MM.1S (cell line): ENCODE measurements at regions not wholly inside any gene's neighbourhood (a gene's known extent, or its start where the extent isn't known, plus 50 kb on each side); places are given as distances from the start of the nearest gene placed in this dataset.
"Not testable (repeated sequence)": the region's sequence is repeated elsewhere in the genome, so short reads cannot be mapped to it uniquely, and the experiment has no call there.

Experiments
- DNase-seq: peaks from one replicate; pipeline ENCODE4 v3.0.0-alpha.2; 2015
- H2AFZ ChIP-seq: fragments of 300-600 bp; sonication (generic); 2 replicates; pipeline ENCODE4 v1.6.0; 2016; ENCODE audit warnings: antibody characterized with exemption, low read length
- H3F3A ChIP-seq: fragments of 300-600 bp; sonication (generic); 2 replicates; pipeline ENCODE4 v1.6.1; 2016; ENCODE audit warnings: mild to moderate bottlenecking, antibody characterized with exemption, low read length, moderate library complexity, mixed read lengths; ENCODE audit not compliant: insufficient read depth
- H3K27ac ChIP-seq: fragments of 300-600 bp; sonication (generic); 2 replicates; pipeline ENCODE4 v1.5.1; 2016; ENCODE audit warnings: mild to moderate bottlenecking, low read length
- H3K27me3 ChIP-seq: fragments of 300-600 bp; sonication (generic); replicated peaks from 2 replicates; pipeline ENCODE4 v1.6.0; 2016; ENCODE audit warnings: low read length; ENCODE audit not compliant: insufficient read depth
- H3K36me3 ChIP-seq: fragments of 300-600 bp; sonication (generic); replicated peaks from 2 replicates; pipeline ENCODE4 v1.6.1; 2016; ENCODE audit warnings: mild to moderate bottlenecking, low read length, mixed read lengths; ENCODE audit not compliant: insufficient read depth
- H3K4me1 ChIP-seq: fragments of 300-600 bp; sonication (generic); 2 replicates; pipeline ENCODE4 v1.6.1; 2016; ENCODE audit warnings: low read length, mixed read lengths
- H3K4me2 ChIP-seq: fragments of 300-600 bp; sonication (generic); 2 replicates; pipeline ENCODE4 v1.6.0; 2016; ENCODE audit warnings: low read depth, low read length
- H3K4me3 ChIP-seq: fragments of 300-600 bp; sonication (generic); 2 replicates; pipeline ENCODE4 v1.5.1; 2016; ENCODE audit warnings: low read length, mixed read lengths
- H3K79me2 ChIP-seq: fragments of 300-600 bp; sonication (generic); 2 replicates; pipeline ENCODE4 v1.6.1; 2016; ENCODE audit warnings: mixed run types, low read length, mixed read lengths
- H3K9ac ChIP-seq: fragments of 300-600 bp; sonication (generic); 2 replicates; pipeline ENCODE4 v1.6.1; 2016; ENCODE audit warnings: low read length, mixed read lengths
- H3K9me2 ChIP-seq: fragments of 300-600 bp; sonication (generic); replicated peaks from 2 replicates; pipeline ENCODE4 v1.6.1; 2016; ENCODE audit warnings: mild to moderate bottlenecking, low read length, mixed read lengths; ENCODE audit not compliant: insufficient read depth
- H3K9me3 ChIP-seq: fragments of 300-600 bp; sonication (generic); replicated peaks from 2 replicates; pipeline ENCODE4 v1.6.1; 2016; ENCODE audit warnings: mild to moderate bottlenecking, low read length, mixed read lengths; ENCODE audit not compliant: insufficient read depth
- H4K20me1 ChIP-seq: fragments of 300-600 bp; sonication (generic); 2 replicates; pipeline ENCODE4 v1.6.1; 2016; ENCODE audit warnings: mild to moderate bottlenecking, low read length, moderate library complexity, mixed read lengths; ENCODE audit not compliant: insufficient read depth
- CTCF ChIP-seq: fragments of 300-600 bp; sonication (generic); IDR thresholded peaks from 2 replicates; pipeline ENCODE4 v1.5.1; 2016; ENCODE audit warnings: antibody characterized with exemption, low read length, mixed read lengths
- EZH2 ChIP-seq: fragments of 300-600 bp; sonication (generic); optimal IDR thresholded peaks from 2 replicates; pipeline ENCODE3; 2017; ENCODE audit warnings: low read depth, mild to moderate bottlenecking, antibody characterized with exemption, low read length, mixed read lengths
- EZH2phosphoT487 ChIP-seq: fragments of 300-600 bp; sonication (generic); IDR thresholded peaks from 2 replicates; pipeline ENCODE4 v1.6.1; 2018; ENCODE audit warnings: antibody characterized with exemption, low read length

- Histone ChIP-seq H3K4me3 (no peak overlapping the region), H3K9ac (no peak overlapping the region), H4K20me1 (no peaks in the 10 kb centered on the region), H3K36me3 (no peaks in the 10 kb centered on the region), H3K9me3 (no peaks in the 10 kb centered on the region), H3K9me2 (no peaks in the 10 kb centered on the region), H3F3A (no peaks in the 10 kb centered on the region), H3K27ac (no peak overlapping the region), H2AFZ (no peak overlapping the region), H3K4me2 (no peak overlapping the region), H3K4me1 (no peaks in the 10 kb centered on the region), H3K27me3 (no peaks in the 10 kb centered on the region), H3K79me2 (no peaks in the 10 kb centered on the region)
- no peak for DNase-seq
- TF ChIP-seq CTCF = no peak
- no peak for TF ChIP-seq EZH2phosphoT487
- no peak for TF ChIP-seq EZH2
These were observed 575.8 kb upstream of the B3GAT1 start for GRCh38 chr11:134987822-134988221.

- no peak for DNase-seq
- TF ChIP-seq EZH2 = no peak
- TF ChIP-seq EZH2phosphoT487 = no peak
- no peak for TF ChIP-seq CTCF
- no peaks in the 10 kb centered on the region for H3K36me3 ChIP-seq
- H3K79me2 ChIP-seq = no peaks in the 10 kb centered on the region
- H3K27ac ChIP-seq = no peak overlapping the region
- no peak overlapping the region for H3K4me2 ChIP-seq
- H3F3A ChIP-seq = no peaks in the 10 kb centered on the region
- no peaks in the 10 kb centered on the region for H3K9me2 ChIP-seq
- no peaks in the 10 kb centered on the region for H3K4me1 ChIP-seq
- H2AFZ ChIP-seq = no peak overlapping the region
- no peaks in the 10 kb centered on the region for H4K20me1 ChIP-seq
- no peak overlapping the region for H3K4me3 ChIP-seq
- no peaks in the 10 kb centered on the region for H3K9me3 ChIP-seq
- no peak overlapping the region for H3K9ac ChIP-seq
- no peaks in the 10 kb centered on the region for H3K27me3 ChIP-seq
These were observed 575.3 kb upstream of the B3GAT1 start for GRCh38 chr11:134987223-134987768.

- TF ChIP-seq EZH2 = no peak
- no peak for TF ChIP-seq CTCF
- no peak for TF ChIP-seq EZH2phosphoT487
- DNase-seq = no peak
- Histone ChIP-seq H3K79me2 (no peaks in the 10 kb centered on the region), H3K4me1 (no peaks in the 10 kb centered on the region), H4K20me1 (no peaks in the 10 kb centered on the region), H3K9ac (no peak overlapping the region), H3K4me2 (no peak overlapping the region), H3K27me3 (no peaks in the 10 kb centered on the region), H3K27ac (no peak overlapping the region), H2AFZ (no peak overlapping the region), H3K4me3 (no peak overlapping the region), H3K9me2 (no peaks in the 10 kb centered on the region), H3K36me3 (no peaks in the 10 kb centered on the region), H3K9me3 (no peaks in the 10 kb centered on the region), H3F3A (no peaks in the 10 kb centered on the region)
These were observed 572.4 kb upstream of the B3GAT1 start for GRCh38 chr11:134984421-134984820.

- DNase-seq, H4K20me1 ChIP-seq, H3K4me2 ChIP-seq, H3K4me1 ChIP-seq, H3K79me2 ChIP-seq, H3K9ac ChIP-seq, H3F3A ChIP-seq, H3K27me3 ChIP-seq, H3K27ac ChIP-seq, H3K9me2 ChIP-seq, H3K4me3 ChIP-seq, H3K9me3 ChIP-seq, H2AFZ ChIP-seq, H3K36me3 ChIP-seq: not testable (repeated sequence)
These were observed 570.4 kb upstream of the B3GAT1 start for GRCh38 chr11:134982432-134982831.
